GM21390 (cell line): ENCODE measurements at regions not wholly inside any gene's neighbourhood (a gene's known extent, or its start where the extent isn't known, plus 50 kb on each side); places are given as distances from the start of the nearest gene placed in this dataset.

Experiments
- ATAC-seq: cut with Tn5 transposase; IDR thresholded peaks from one replicate; pipeline ENCODE4 v1.9.1; 2021; ENCODE audit not compliant: unreplicated experiment

DNA sequence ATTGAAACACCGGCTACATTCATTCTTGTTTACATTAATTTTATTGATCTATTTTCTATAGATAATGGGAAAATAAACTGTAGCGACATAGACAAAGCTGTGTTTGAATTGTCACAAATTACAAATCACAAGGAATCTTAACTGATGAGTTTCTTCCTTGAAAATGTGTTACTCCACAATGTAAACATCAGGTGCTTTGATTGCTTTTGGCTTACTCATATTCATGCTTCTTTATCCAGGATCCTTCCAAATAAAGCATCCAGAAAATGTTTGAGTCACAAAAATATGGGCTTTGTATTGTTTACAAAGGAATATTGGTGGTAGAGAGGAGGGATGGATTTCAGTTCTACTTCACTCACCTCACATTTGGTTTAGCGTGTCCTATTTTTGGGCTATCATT, 64.0 kb downstream of the BMP2 start:
- ATAC-seq = no peak

DNA sequence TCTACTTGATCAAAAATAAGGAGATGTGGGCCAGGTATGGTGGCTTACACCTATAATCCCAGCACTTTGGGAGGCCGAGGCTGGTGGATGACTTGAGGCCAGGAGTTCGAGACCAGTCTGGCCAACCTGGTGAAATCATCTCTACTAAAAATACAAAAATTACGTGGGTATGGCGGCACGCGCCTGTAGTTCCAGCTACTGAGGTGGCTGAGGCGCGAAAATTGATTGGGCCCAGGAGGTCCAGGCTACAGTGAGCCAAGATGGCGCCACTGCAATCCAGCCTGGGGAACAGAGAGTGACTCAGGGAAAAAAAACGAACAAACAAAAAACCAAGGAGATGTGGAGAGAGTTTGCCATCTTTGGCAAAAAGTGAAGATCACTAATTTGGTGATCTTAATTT, 65.3 kb downstream of the BMP2 start:
- ATAC-seq = no peak

DNA sequence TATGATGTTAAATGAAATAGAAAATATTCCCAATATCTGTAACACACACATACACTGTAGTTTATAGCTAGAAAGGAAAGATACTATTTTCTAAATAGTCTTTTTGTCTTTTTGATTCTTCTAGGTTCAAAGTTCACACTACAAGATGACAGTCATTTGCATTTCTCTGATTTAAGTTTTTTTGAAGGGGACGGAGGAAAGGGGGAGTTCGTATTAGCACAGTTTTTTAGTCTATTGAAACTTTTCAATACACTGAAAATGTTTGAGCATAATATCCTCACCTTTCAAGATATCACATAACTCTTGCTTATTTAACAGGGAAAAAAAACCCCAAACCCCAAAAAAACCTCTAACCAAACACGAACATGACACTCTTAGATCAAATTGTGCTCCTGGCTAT, 68.1 kb downstream of the BMP2 start:
- ATAC-seq = no peak

DNA sequence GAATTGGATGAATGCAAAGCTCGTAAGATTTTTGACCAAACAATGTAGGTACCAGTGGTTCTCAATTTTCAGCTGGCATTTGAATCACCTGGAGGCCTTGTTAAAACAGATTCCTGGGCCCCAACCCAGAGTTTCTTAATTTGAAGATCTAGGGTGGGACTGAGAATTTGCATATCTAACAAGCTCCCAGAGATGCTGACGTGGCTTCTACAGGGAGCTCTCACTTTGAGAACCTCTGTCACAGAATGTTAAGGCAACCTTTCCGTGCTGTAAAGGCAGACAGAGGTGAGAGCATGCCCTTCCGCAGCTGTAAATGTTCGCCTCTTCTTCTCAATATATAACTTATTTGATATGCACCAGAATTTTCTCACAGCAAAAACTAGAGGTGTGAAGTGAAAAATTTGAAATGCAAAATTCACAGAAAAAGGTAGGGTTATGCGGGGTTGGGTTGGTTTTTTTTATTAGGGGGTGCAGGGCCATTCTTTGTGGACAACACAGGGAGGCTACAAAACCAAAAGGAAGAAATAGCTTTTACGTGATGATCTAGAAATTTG, 69.4 kb downstream of the BMP2 start:
- ATAC-seq = no peak

DNA sequence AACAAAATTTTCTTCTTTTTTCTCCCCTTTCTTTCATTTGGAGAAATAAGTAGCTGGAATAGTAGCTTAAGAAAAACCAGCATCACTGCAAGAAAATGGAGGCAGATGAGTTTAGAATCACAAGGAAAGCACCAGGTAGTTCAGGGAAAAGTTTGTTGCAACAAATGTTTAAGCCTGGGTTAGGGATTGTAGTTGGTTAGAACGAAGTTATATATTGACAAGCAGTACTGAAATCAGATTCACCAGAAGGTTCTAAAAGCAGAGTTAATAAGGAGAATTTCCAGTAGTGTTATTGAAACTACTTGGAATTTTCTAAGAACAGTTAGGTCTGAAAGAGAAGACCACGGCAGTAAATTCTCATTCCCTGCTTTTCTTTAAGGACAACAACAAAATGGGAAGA, 70.2 kb downstream of the BMP2 start:
- no peak for ATAC-seq

DNA sequence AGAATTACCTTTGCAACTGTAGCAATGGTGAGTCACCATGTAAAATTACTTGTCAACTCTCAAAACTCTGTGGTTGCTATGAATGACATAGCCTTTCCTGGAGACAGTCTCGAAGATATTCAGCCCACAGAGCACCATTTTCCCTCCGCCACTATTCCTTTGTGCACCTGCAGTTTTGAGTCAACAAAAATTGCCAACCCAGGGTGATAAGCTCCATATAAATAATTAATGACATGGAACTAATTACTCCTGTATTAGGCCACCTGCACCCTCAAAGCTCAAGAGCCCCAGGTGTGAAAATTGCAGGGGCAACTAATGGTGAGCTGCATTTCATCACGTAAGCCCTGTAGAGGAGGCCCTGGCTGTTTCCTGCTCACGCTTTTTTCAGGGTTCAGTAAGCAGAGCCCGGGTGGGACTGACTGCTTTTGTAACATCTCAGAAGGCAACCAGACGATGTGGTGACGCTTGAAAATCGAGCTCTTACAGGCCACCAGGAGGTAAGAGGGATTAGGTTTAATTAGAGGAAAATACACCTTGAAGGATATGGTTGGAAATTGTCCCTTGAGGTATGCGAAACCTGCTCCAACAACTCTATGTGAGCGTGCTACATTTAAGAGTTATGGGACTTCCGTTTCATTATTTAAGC, 70.8 kb downstream of the BMP2 start:
- ATAC-seq = no peak

DNA sequence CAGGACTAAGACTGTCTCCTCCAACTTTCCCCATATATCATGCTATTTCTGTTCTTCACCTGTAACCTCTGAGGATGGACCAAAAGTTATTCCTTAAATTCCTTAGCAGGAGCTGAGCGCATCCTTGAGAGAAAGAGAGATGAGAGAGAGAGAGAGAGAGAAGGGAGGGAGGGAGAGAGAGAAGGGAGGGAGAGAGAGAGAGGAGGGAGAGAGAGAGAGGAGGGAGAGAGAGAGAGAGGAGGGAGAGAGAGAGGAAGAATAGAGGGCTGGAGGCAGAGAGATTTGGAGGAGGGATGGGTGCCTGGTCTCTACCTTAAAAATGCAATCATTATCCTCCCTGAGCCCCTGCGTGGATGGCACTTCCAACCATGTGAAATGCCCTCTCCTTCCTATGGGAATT, 73.6 kb downstream of the BMP2 start:
- no peak for ATAC-seq

DNA sequence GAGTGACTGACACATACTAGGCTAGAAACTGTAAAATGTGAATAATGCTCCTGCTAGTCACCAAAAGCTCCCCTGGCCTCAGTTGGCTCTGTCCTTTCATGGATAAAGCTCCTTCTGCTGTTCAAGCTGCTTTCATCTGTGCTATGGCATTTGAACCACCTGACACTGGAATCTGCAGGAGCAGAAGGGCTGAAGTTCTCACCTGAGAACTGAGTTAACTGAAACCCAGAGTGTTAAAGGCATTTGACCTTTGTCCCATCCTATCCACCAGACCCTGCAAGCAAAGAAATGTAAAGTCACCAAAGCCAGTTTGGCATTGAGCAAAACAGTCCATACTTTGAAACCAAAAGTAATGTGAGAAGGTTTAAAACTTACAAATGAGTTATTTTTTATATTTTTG, 77.7 kb downstream of the BMP2 start:
- ATAC-seq = no peak

DNA sequence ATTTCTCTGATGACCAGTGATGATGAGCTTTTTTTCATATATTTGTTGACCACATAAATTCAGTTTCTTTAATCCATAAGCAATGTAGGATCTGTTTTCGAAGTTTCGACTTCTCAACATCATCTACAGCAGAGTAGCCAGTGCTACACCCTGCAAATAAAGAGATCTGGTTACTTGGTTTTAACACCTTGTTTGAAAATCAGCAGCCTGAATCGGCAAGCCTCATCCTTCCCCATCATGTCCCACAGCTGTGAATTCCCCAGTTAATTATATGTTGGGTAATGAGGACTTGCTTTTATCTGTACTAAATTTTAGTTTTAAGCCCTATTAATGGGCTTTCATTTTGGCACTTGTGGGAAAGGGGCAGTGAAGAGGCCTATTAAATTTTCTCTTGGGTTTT, 80.6 kb downstream of the BMP2 start:
- no peak for ATAC-seq

DNA sequence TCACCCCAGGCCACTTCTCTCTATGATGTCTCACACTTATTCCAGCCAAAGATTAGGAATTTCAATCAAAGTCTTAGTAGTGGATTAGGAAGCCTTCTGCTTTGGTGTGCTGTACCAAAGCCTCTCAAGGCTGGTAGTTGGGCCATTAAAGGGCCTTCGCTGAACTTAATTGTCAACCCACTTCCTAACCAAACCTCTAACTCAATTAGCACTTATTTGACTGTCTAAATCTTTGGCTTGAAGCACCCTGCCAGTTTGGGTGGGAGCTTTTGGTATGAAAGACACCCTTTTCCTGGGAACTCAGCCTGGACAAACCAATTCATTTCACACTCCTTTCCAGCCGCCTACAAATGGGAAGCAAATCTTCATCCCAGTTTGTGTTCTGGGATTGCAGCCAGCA, 81.5 kb downstream of the BMP2 start:
- no peak for ATAC-seq

DNA sequence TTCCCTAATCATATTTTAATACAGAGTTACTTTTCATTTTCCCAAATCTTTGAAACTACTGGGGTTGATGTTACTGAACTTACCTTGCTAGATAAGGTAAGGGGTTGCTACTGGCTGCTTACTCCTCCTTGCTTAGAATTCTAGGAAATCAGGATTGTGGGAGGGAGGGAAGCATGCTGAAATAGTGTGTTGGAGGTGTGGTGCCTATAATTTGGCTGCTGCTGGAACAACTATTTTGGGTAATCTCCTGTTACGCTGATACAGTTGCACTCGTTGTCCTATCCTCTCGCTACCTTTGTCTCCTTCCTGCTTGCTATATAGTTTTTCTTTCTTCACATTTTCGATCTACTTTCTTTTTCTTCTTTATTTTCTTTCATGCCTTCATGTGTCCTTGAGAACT, 83.7 kb downstream of the BMP2 start:
- ATAC-seq = no peak

DNA sequence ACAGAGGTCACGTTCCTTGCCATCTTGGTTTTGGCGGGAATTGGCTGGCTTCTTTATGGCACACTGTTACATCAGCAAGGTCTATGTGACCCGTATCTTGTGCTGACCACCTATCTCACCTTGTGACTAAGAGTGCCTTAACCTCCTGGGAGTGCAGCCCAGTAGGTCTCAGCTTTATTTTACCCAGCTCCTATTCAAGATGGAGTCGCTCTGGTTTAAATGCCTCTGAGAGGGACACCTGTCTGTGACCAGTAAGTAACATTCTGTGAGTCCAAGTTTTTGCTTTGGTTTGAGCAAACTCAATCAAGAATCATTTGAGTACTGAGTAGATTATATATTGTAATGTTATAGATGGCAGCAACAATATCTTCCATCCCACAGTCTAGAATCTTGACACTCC, 85.0 kb downstream of the BMP2 start:
- no peak for ATAC-seq

DNA sequence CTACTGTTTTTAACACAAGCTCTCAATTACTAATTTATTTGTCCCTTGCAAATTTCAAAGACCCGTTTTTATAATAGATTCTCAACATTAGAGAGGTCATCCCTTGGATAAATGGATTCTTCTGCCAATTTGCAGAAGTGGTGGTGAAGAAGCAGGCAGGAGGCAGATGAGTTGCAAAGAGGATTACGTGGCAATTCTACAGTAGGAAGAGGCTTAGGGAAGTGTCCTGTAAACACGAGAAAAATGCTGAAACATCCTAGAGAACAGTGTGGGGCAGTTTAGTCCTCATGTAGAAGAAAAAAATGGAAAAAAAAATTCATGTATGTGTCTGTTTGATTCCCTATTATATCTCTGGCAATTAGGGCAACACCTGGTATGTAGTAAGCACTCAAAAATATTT, 87.6 kb downstream of the BMP2 start:
- ATAC-seq = no peak

DNA sequence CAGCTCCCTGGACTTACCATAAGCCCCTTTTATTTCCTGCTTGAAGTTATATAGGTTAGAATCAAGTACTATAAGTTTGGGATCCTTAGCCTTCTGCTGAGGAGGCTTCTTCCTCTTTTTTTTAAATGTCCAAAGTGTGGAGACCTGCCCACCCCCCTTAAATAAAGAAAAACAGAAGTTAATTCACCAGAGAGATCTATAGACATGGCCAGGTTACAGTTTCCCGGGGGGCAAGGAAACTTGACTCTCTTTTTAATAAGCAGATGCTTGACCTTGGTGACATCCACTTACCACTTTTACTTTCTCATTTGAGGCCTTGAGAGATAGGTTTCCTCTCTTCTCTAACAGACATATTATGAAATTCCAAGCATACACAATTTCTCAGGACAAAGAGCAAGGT, 88.3 kb downstream of the BMP2 start:
- ATAC-seq = no peak

DNA sequence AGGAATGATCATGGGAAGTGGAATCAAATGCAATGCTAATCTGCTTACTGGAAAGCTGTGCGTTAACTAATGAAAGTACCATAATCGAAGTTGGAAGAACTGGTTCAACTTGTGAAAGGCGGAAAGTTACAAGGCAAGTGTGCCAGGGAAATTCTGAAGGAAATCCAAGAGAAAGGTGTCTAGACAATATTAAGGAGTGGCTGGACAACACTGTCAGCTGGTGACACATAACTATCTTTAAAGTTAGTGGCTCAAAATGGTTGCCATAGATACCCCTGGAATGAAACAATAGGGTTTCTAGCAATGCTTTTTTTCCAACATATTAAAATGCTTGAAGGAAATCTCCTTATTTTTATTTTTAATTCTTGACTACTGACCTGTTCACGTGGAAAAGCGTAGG, 90.4 kb downstream of the BMP2 start:
- no peak for ATAC-seq

DNA sequence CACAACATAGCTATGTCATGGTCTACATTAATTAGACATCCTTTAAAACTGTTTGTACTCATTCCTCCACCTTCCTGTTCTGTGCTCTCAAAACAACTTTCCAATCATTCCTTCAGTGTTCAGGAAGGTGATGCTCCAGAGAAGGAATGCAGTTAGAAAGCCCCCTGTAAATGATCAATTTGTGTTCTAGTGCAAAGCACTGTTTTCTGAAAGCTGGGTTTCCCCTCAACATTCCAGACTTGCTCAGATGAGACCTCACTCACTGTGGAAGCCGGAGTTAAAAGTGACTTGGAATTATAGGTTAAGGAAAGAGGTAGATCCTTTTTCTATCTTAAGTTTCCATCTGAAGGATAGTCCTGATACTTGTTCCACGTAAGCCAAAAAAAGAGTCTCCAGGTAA, 95.9 kb downstream of the BMP2 start:
- no peak for ATAC-seq

DNA sequence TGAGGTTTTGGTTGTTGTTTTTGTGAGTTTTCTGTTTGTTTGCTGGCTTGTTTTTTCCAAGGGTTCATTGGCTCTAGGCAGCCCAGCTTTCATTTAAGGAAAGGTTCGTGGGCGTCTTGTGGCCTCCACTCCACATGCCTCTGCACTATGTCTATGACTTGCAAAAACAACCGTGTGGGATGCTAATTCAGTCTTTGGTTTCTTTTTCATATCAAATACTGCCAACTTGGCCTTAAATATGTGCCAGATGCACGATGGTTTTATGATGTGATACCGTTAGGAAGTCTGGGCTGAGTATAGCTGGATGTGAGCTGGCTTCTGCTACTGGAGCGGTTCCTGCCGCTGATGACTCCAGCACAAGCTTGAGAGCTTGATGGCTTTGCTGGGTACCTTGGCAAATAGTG, 96.3 kb downstream of the BMP2 start:
- no peak for ATAC-seq

DNA sequence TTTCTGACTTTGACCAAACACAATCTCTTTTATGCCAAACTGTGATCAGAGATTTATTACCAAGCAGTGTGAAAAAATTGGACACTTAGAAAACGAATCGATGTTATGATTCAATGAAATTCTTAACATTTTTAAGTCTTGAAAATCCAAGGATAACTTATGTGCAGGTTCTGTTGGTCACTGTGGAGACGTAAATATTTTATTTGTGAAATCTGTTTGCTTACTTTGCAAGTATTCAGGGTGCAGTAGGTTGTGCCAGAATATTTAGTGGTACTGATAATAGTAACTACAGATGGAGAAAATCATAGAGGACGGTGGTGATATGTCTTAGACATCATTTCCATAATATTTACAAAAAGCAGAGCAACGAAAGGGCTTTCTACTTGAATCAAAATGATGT, 97.3 kb downstream of the BMP2 start:
- no peak for ATAC-seq

DNA sequence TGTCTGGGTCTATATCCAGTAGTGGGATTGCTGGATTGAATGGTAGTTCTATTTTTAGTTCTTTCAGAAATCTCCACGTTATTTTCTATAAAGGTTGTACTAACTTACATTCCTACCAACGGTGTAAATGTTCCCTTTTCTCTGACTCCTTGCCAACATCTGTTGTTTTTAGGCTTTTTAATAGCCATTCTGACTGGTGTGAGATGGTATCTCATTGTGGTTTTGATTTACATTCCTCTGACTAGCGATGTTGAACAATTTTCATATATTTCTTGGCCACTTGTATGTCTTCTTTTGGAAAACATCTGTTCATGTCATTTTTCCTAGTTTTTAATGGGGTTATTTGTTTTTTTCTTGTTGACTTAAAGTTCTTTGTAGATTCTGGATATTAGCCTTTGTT, 99.3 kb downstream of the BMP2 start:
- ATAC-seq = no peak

DNA sequence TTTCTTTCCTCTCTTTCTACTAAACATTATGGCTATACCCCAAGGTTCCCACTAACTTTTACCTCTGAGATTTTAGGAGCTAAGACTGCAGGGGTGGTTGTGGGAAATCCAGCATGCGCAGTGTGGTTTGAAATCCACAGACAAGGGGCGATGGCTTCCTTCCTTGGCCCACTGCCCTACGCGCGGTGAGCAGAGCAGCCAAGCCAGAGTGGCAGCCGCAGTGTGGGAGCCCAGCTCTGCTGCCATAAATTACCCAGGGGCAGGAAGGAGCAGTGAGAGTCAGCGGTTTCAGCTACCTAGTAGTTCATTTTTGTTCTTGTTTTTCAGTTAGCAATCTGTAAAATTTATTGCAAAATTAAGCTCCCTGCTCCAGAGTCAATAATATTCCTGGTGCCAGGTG, 101.4 kb downstream of the BMP2 start:
- no peak for ATAC-seq

DNA sequence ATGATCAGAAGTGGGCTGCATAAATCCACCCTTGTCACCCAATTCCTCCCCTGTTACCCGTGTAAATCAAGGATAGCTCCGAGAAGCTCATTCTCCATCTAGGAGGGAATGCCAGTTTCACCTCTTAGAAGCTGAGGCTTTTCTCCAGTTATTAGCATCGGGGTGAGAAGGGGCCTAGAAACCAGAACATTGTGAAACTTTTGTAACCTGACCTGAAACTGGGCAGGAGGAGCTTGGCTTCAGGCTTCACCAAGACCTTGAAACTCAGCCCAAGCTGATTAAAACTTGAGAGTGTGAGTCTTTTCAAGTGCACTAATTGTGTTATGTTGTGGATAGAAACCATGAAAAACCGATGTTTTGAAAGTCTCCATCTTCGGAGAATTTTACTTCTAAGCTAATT, 103.1 kb downstream of the BMP2 start:
- no peak for ATAC-seq

DNA sequence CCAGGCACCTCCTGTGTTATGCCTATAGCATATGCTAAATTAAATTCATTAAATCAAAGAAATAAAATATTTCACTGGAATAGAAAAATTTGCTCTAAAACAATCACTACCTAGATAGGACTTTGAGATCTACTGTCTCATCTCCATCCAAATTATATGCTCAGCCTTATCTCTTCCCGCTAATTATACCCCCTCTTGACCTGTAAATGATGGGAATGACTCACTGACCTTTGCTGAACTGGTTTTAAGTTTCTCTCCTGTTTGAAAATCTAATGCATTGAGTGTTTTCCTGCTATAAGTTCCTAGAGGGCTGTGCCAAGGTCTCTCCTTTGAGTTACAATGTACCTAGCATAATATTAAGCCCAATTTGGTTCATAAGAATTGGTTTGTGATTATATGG, 110.1 kb downstream of the BMP2 start:
- no peak for ATAC-seq

DNA sequence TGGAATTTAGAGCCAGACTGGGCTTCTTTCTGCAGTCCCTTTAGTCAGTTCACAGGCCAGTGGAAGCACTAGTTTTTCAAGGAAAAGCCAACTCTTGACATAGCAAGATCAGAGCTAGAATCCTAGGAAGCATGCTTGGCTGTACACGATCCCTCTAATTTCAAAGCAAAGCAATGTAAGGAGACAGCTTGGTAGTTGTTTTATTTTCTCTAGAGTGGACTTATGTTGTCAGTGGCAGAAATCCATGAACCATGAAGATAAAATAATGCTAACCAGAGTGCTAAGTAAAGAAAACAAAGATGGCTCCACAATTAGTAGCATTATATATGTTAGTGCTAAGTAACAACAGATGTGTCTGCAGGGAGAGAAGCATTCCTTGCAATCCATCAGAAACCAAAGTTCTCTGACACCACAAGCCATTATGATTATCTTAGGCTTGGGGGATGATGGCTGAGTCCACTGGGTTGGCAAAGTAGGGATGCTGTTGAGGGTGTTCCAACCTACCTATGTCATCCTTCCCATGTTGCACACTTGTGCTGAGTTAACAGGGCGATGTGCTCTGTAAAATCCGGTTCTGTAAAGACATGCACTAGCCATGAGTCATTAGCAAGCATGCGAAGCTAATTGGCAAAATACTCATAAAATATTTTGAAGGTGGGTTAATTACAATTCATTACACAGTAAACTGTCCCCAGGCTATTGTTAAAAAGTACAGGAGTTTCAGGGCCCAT, 115.2 kb downstream of the BMP2 start:
- ATAC-seq = no peak
